NCI-H187 (cell line): ENCODE measurements at regions not wholly inside any gene's neighbourhood (a gene's known extent, or its start where the extent isn't known, plus 50 kb on each side); places are given as distances from the start of the nearest gene placed in this dataset.

ENCODE experiments used
- DNase-seq, 2 experiments: peaks; one replicate each; lab custom pipeline; 2025; lab: John Stamatoyannopoulos, UW

GRCh38 chr7:46989247-46989646, 592.7 kb downstream of the TNS3 start:
- no peak for DNase-seq

GRCh38 chr7:46982928-46983327, 599.0 kb downstream of the TNS3 start:
- DNase-seq: peak; percentile 57 to 74

GRCh38 chr7:46979439-46979838, 602.5 kb downstream of the TNS3 start:
- DNase-seq: no peak

GRCh38 chr7:46975493-46975892, 606.4 kb downstream of the TNS3 start:
- no peak for DNase-seq

GRCh38 chr7:46972205-46972604, 609.7 kb downstream of the TNS3 start:
- no peak for DNase-seq

- DNase-seq: no peak
Measured at GRCh38 chr7:46970476-46970875, 611.4 kb downstream of the TNS3 start.

- DNase-seq: no peak
Measured at GRCh38 chr7:46970131-46970430, 611.8 kb downstream of the TNS3 start.

GRCh38 chr7:46969303-46970130, 612.4 kb downstream of the TNS3 start:
- DNase-seq: no peak

GRCh38 chr7:46968003-46968402, 613.9 kb downstream of the TNS3 start:
- DNase-seq: no peak

GRCh38 chr7:46963719-46964118, 618.2 kb downstream of the TNS3 start:
- no peak for DNase-seq

- DNase-seq: no peak
Measured at GRCh38 chr7:46960970-46961369, 620.9 kb downstream of the TNS3 start.

GRCh38 chr7:46957195-46957594, 624.7 kb downstream of the TNS3 start:
- DNase-seq: no peak

GRCh38 chr7:46955531-46955930, 626.4 kb downstream of the TNS3 start:
- DNase-seq: no peak

GRCh38 chr7:46954181-46954580, 627.7 kb downstream of the TNS3 start:
- no peak for DNase-seq

- DNase-seq: no peak
Measured at GRCh38 chr7:46953008-46953407, 628.9 kb downstream of the TNS3 start.

GRCh38 chr7:46949270-46949931, 632.5 kb downstream of the TNS3 start:
- no peak for DNase-seq

- DNase-seq: peak; percentile 42 to 47
Measured at GRCh38 chr7:46948716-46949115, 633.2 kb downstream of the TNS3 start.

- DNase-seq: no peak
Measured at GRCh38 chr7:46945328-46945727, 636.6 kb downstream of the TNS3 start.

- no peak for DNase-seq
Measured at GRCh38 chr7:46943996-46944395, 637.9 kb downstream of the TNS3 start.

- no peak for DNase-seq
Measured at GRCh38 chr7:46942574-46942973, 639.3 kb downstream of the TNS3 start.

- no peak for DNase-seq
Measured at GRCh38 chr7:46940178-46940577, 641.7 kb downstream of the TNS3 start.

GRCh38 chr7:46939558-46939957, 642.4 kb downstream of the TNS3 start:
- no peak for DNase-seq

- no peak for DNase-seq
Measured at GRCh38 chr7:46939089-46939488, 642.8 kb downstream of the TNS3 start.

GRCh38 chr7:46937826-46938225, 644.1 kb downstream of the TNS3 start:
- DNase-seq: no peak
